Adrenal gland (tissue), 9 donors: ENCODE measurements at regions not wholly inside any gene's neighbourhood (a gene's known extent, or its start where the extent isn't known, plus 50 kb on each side); places are given as distances from the start of the nearest gene placed in this dataset.

Experiments
- DNase-seq, 7 donors: peaks; one replicate each; pipeline ENCODE4 v3.0.0-alpha.2; 2019 to 2020
- H3K27ac ChIP-seq, 5 donors: fragments of 200-600 bp; sonication (generic) in 4 of 5; 1 replicate in 3 of 5; 2 replicates in 2 of 5; pipeline versions ENCODE4 v1.5.1 to v1.8.0; 2016 to 2020; ENCODE audit warnings: mild to moderate bottlenecking in 1 of 5
- H3K27me3 ChIP-seq: fragments of 200-600 bp; 2 replicates; pipeline ENCODE4 v1.8.0; 2021
- H3K36me3 ChIP-seq, 2 donors: fragments of 200-600 bp; replicated peaks in 1 of 2; 1 replicate in 1 of 2; 2 replicates in 1 of 2; pipeline versions ENCODE4 v1.5.1 to v1.8.0; 2018 to 2022
- H3K4me1 ChIP-seq, 2 donors: fragments of 200-600 bp; replicated peaks in 1 of 2; 1 replicate in 1 of 2; 2 replicates in 1 of 2; pipeline versions ENCODE4 v1.5.1 to v1.8.0; 2018 to 2021
- H3K4me3 ChIP-seq, 4 donors: fragments of 200-600 bp; sonication (generic) in 3 of 4; one replicate each; pipeline ENCODE4 v1.5.1; 2016 to 2018
- H3K9me3 ChIP-seq, 3 donors: fragments of 200-600 bp; sonication (generic) in 1 of 3; replicated peaks in 1 of 3; 1 replicate in 2 of 3; 2 replicates in 1 of 3; pipeline versions ENCODE4 v1.5.1 to v1.8.0; 2016 to 2021
- POLR2A ChIP-seq, 2 donors: fragments of 450-650 bp; IDR thresholded peaks; one replicate each; pipeline ENCODE4 v1.6.1; 2017; ENCODE audit warnings: antibody characterized with exemption in 2 of 2, mild to moderate bottlenecking in 2 of 2, moderate library complexity in 1 of 2
- WGBS, 4 donors: extraction: QIAGEN DNeasy Blood & Tissue Kit in 2 of 4; methylation state at CpG; one replicate each; pipeline versions ENCODE4 v1.1.5 to v1.1.7; 2013 to 2017; 5-methylcytosine and 5-hydroxymethylcytosine counted together
- intact Hi-C, 2 donors: fragments of 100-400 bp; cut with DNase I; formaldehyde crosslinking; loops; one replicate each; pipeline versions ENCODE4 v1.14.1 to v1.15.0; 2022 to 2023
- TF ChIP-seq, protein P1 (sequence below), 6 experiments: fragments of 450-650 bp in 4 of 6; fragments of 200-600 bp in 2 of 6; sonication (generic) in 1 of 6; IDR thresholded peaks; 1 replicate in 5 of 6; 2 replicates in 1 of 6; pipeline versions ENCODE4 v1.5.1 to v1.8.0; 2016 to 2021; ENCODE audit warnings: antibody characterized with exemption in 6 of 6, mild to moderate bottlenecking in 2 of 6, moderate library complexity in 1 of 6
- donor health status: healthy with polysubstance abuse.
- donor health status: Bipolar disorder and iron deficiency.
- donor health status: DM: yes; HTN: yes; CAD: no.
- donor health status: DM: no; HTN: no; CAD: no.
- donor health status: DM: no; HTN: no; CAD: no.

GRCh38 chr3:139201446-139202225 is 142.2 kb upstream of the MRPS22 start:
- no peaks in the 10 kb centered on the region for H3K27me3 ChIP-seq
- no peak overlapping the region for H3K4me3 ChIP-seq
- intact Hi-C loops, result no loop called here
- no peaks in the 10 kb centered on the region for H3K36me3 ChIP-seq
- WGBS, 4 donors, result 83 to 88% (median 87%) methylated on average over 7 of the region's 7 CpGs
- TF ChIP-seq, protein P1, sequence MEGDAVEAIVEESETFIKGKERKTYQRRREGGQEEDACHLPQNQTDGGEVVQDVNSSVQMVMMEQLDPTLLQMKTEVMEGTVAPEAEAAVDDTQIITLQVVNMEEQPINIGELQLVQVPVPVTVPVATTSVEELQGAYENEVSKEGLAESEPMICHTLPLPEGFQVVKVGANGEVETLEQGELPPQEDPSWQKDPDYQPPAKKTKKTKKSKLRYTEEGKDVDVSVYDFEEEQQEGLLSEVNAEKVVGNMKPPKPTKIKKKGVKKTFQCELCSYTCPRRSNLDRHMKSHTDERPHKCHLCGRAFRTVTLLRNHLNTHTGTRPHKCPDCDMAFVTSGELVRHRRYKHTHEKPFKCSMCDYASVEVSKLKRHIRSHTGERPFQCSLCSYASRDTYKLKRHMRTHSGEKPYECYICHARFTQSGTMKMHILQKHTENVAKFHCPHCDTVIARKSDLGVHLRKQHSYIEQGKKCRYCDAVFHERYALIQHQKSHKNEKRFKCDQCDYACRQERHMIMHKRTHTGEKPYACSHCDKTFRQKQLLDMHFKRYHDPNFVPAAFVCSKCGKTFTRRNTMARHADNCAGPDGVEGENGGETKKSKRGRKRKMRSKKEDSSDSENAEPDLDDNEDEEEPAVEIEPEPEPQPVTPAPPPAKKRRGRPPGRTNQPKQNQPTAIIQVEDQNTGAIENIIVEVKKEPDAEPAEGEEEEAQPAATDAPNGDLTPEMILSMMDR (IDR thresholded peaks at IDR 0.05), result no peak
- TF ChIP-seq POLR2A (IDR thresholded peaks at IDR 0.05), result no peak
- H3K4me1 ChIP-seq, result no peaks in the 10 kb centered on the region
- no peak overlapping the region for H3K27ac ChIP-seq
- H3K9me3 ChIP-seq, result no peaks in the 10 kb centered on the region
- no peak for DNase-seq

GRCh38 chr3:139202226-139202958 is 141.4 kb upstream of the MRPS22 start:
- no peak overlapping the region for H3K4me3 ChIP-seq
- H3K27ac ChIP-seq, result no peak overlapping the region
- H3K4me1 ChIP-seq, result no peaks in the 10 kb centered on the region
- TF ChIP-seq POLR2A (IDR thresholded peaks at IDR 0.05), result no peak
- TF ChIP-seq, protein P1 (IDR thresholded peaks at IDR 0.05), result no peak
- H3K9me3 ChIP-seq, result no peaks in the 10 kb centered on the region
- no peaks in the 10 kb centered on the region for H3K27me3 ChIP-seq
- H3K36me3 ChIP-seq, result no peaks in the 10 kb centered on the region
- WGBS, 4 donors, result 69 to 73% (median 71%) methylated on average over 4 to 5 of the region's 5 CpGs
- intact Hi-C loops, result no loop called here
- no peak for DNase-seq

DNA sequence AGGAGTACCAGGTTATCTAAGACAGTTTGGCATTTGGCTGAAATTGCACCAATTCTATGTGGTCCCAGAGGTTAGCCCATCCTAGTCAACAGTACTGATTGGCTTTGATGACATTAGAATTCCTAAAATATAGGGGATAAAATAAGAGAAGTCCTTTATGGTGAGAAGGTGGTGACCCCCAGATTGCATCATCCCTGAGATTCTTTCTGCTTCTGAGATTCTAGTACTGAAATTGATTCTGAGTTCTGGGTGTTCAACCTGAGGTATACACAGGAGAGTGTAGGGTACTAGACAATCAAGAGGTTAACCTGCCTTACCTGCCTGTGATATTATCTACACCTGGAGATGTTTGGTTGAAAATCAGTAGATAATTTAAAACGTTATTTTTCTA is 140.9 kb upstream of the MRPS22 start:
- Histone ChIP-seq H3K4me1 (no peaks in the 10 kb centered on the region), H3K27ac (no peak overlapping the region), H3K36me3 (no peaks in the 10 kb centered on the region), H3K9me3 (no peaks in the 10 kb centered on the region), H3K4me3 (no peak overlapping the region), H3K27me3 (no peaks in the 10 kb centered on the region)
- no peak for DNase-seq
- no peak for TF ChIP-seq POLR2A (IDR thresholded peaks at IDR 0.05)
- TF ChIP-seq, protein P1 (IDR thresholded peaks at IDR 0.05), result no peak
- intact Hi-C loops, result no loop called here
- 66 to 78% (median 73%) methylated on average over 1 of the region's 1 CpG for WGBS, 4 donors

- no peaks in the 10 kb centered on the region for H3K27me3 ChIP-seq
- H3K4me3 ChIP-seq, result no peak overlapping the region
- no peak for DNase-seq
- WGBS, 4 donors, result 94 to 100% (median 98%) methylated on average over 1 to 2 of the region's 2 CpGs
- no peaks in the 10 kb centered on the region for H3K4me1 ChIP-seq
- intact Hi-C loops, result no loop called here
- H3K36me3 ChIP-seq, result no peaks in the 10 kb centered on the region
- TF ChIP-seq, protein P1 (IDR thresholded peaks at IDR 0.05), result no peak
- TF ChIP-seq POLR2A (IDR thresholded peaks at IDR 0.05), result no peak
- H3K27ac ChIP-seq, result no peak overlapping the region
- H3K9me3 ChIP-seq, result no peaks in the 10 kb centered on the region
Measured at GRCh38 chr3:139203752-139204151, 140.1 kb upstream of the MRPS22 start.
